Endothelial cell of umbilical vein (primary cell): ENCODE measurements at regions not wholly inside any gene's neighbourhood (a gene's known extent, or its start where the extent isn't known, plus 50 kb on each side); places are given as distances from the start of the nearest gene placed in this dataset.

ENCODE experiments used
- BruUV-seq: library from RNA; stranded (reverse); fragments of 400-500 nt; replicated peaks from 2 replicates; lab custom pipeline; 2021; lab: Mats Ljungman, UMichigan
- CTCF ChIA-PET: fragments of 300-600, 350-600 bp; sonication (Branson Sonifier 250); formaldehyde crosslinking; loops from one replicate; lab custom pipeline; 2021; ENCODE audit warnings: antibody characterized with exemption, inconsistent platforms; lab: Charles Lee
- POLR2A ChIA-PET: fragments of 300-600, 350-600 bp; sonication (Branson Sonifier 250); formaldehyde crosslinking; loops from one replicate; lab custom pipeline; 2021; ENCODE audit warnings: antibody characterized with exemption, inconsistent platforms; lab: Charles Lee
- DNase-seq: peaks from one replicate; pipeline ENCODE4 v3.0.0-alpha.2; 2011; ENCODE audit warnings: low read depth, low spot score
- FAIRE-seq: peaks from 2 replicates; lab custom pipeline; 2011; peaks lifted over from hg19 to GRCh38; lab: Jason Lieb, UNC
- H2AFZ ChIP-seq: 2 replicates; pipeline ENCODE4 v1.6.0; 2012; ENCODE audit warnings: low read depth, low read length, control low read depth, inconsistent platforms
- H3K27ac ChIP-seq: 2 replicates; pipeline ENCODE4 v1.5.1; 2011; ENCODE audit warnings: low read depth, mild to moderate bottlenecking, control low read depth, low read length, moderate library complexity; ENCODE audit not compliant: insufficient read depth
- H3K27me3 ChIP-seq, 2 experiments: 2 replicates each; pipeline versions ENCODE4 v1.6.0 to v1.6.1; 2011; ENCODE audit warnings: low read length in 2 of 2, mixed read lengths in 1 of 2; ENCODE audit not compliant: control insufficient read depth in 2 of 2, insufficient read depth in 2 of 2
- H3K36me3 ChIP-seq, 2 experiments: 2 replicates in 1 of 2; 3 replicates in 1 of 2; pipeline ENCODE4 v1.5.1; 2011; ENCODE audit warnings: low read length in 2 of 2, mild to moderate bottlenecking in 1 of 2, moderate library complexity in 1 of 2; ENCODE audit not compliant: control insufficient read depth in 2 of 2, insufficient read depth in 2 of 2; ENCODE audit errors: extremely low read depth in 1 of 2
- H3K4me1 ChIP-seq: 3 replicates; pipeline ENCODE4 v1.5.1; 2011; ENCODE audit warnings: mild to moderate bottlenecking, low read length; ENCODE audit not compliant: control insufficient read depth, insufficient read depth; ENCODE audit errors: extremely low read depth
- H3K4me2 ChIP-seq: 2 replicates; pipeline ENCODE4 v1.6.1; 2011; ENCODE audit warnings: low read length, control low read depth, mixed read lengths; ENCODE audit not compliant: insufficient read depth
- H3K4me3 ChIP-seq, 3 experiments: fragments of 200-600 bp in 1 of 3; sonication (generic), shearing (Covaris generic) in 1 of 3; replicated peaks in 1 of 3; 2 replicates each; pipeline ENCODE4 v1.5.1; 2011 to 2016; ENCODE audit warnings: control low read depth in 3 of 3, low read length in 3 of 3, mild to moderate bottlenecking in 2 of 3, inconsistent platforms in 1 of 3, low read depth in 1 of 3, moderate library complexity in 1 of 3; ENCODE audit not compliant: insufficient read depth in 1 of 3
- H3K79me2 ChIP-seq: 2 replicates; pipeline ENCODE4 v1.6.0; 2012; ENCODE audit warnings: low read length, inconsistent platforms; ENCODE audit not compliant: control insufficient read depth, insufficient read depth
- H3K9ac ChIP-seq: replicated peaks from 2 replicates; pipeline ENCODE3; 2011; ENCODE audit warnings: low read length, control low read depth; ENCODE audit not compliant: insufficient read depth; ENCODE audit errors: extremely low read depth
- H3K9me1 ChIP-seq: replicated peaks from 3 replicates; pipeline ENCODE4 v1.6.0; 2011; ENCODE audit warnings: mild to moderate bottlenecking, low read length; ENCODE audit not compliant: control insufficient read depth, insufficient read depth; ENCODE audit errors: extremely low read depth
- H3K9me3 ChIP-seq: replicated peaks from 2 replicates; pipeline ENCODE4 v1.5.1; 2012; ENCODE audit warnings: low read length, inconsistent platforms; ENCODE audit not compliant: control insufficient read depth, insufficient read depth
- H4K20me1 ChIP-seq: replicated peaks from 2 replicates; pipeline ENCODE3; 2011; ENCODE audit warnings: mild to moderate bottlenecking, low read length; ENCODE audit not compliant: control insufficient read depth, insufficient read depth; ENCODE audit errors: extremely low read depth
- EZH2 ChIP-seq: IDR thresholded peaks from 2 replicates; pipeline ENCODE4 v1.6.1; 2012; ENCODE audit warnings: borderline replicate concordance, low read depth, mild to moderate bottlenecking, moderate library complexity, low read length, inconsistent platforms; ENCODE audit not compliant: severe bottlenecking
- FOS ChIP-seq: IDR thresholded peaks from 2 replicates; pipeline ENCODE4 v1.6.1; 2011; ENCODE audit warnings: mild to moderate bottlenecking, low read length, moderate library complexity, borderline replicate concordance; ENCODE audit not compliant: insufficient read depth
- GATA2 ChIP-seq: IDR thresholded peaks from 2 replicates; pipeline ENCODE4 v1.7.0; 2011; ENCODE audit warnings: low read depth, mild to moderate bottlenecking, moderate library complexity, mixed read lengths, low read length; ENCODE audit not compliant: insufficient read length, insufficient read depth
- JUN ChIP-seq: IDR thresholded peaks from 2 replicates; pipeline ENCODE4 v1.6.1; 2011; ENCODE audit warnings: borderline replicate concordance, low read depth; ENCODE audit not compliant: insufficient read length, insufficient read depth
- MAX ChIP-seq: IDR thresholded peaks from 2 replicates; pipeline ENCODE4 v1.6.1; 2011; ENCODE audit not compliant: insufficient read depth, insufficient read length
- MYC ChIP-seq: IDR thresholded peaks from one replicate; pipeline ENCODE4 v1.6.1; 2011; ENCODE audit warnings: mild to moderate bottlenecking, low read depth, low read length
- POLR2A ChIP-seq: IDR thresholded peaks from 2 replicates; pipeline ENCODE4 v1.6.1; 2012; ENCODE audit warnings: low read depth, mild to moderate bottlenecking, control low read depth, low read length
- POLR2AphosphoS5 ChIP-seq: IDR thresholded peaks from 2 replicates; pipeline ENCODE4 v1.6.1; 2012; ENCODE audit warnings: low read depth, mild to moderate bottlenecking, control low read depth, low read length, moderate library complexity; ENCODE audit not compliant: insufficient read depth
- dilution Hi-C: fragments of 300-500 bp; cut with MboI; formaldehyde crosslinking; loops from one replicate; pipeline ENCODE4 v1.15.0; 2019; ENCODE audit warnings: low sequenced_read_pairs; ENCODE audit not compliant: extremely low pct_ligation_motif_present
- intact Hi-C: fragments of 100-400 bp; cut with micrococcal nuclease; formaldehyde crosslinking; loops from one replicate; pipeline ENCODE4 v1.10.0; 2022
- TF ChIP-seq, protein P1 (sequence below), 2 donors: IDR thresholded peaks; 1 replicate in 1 of 2; 2 replicates in 1 of 2; pipeline ENCODE4 v1.5.1; 2011; ENCODE audit warnings: low read length in 2 of 2, mild to moderate bottlenecking in 2 of 2, moderate library complexity in 2 of 2, control low read depth in 1 of 2, inconsistent platforms in 1 of 2, low read depth in 1 of 2; ENCODE audit not compliant: insufficient read depth in 1 of 2; ENCODE audit errors: extremely low read depth in 1 of 2

- no peaks in the 10 kb centered on the region for H3K79me2 ChIP-seq
- no peak overlapping the region for H3K9ac ChIP-seq
- FAIRE-seq (no peak), DNase-seq (no peak)
- no TSS peak for BruUV-seq
- H3K4me2 ChIP-seq, result no peak overlapping the region
- H3K9me3 ChIP-seq, result no peaks in the 10 kb centered on the region
- H4K20me1 ChIP-seq, result no peaks in the 10 kb centered on the region
- CTCF ChIA-PET, result no interaction called here
- no peak for TF ChIP-seq MYC
- TF ChIP-seq MAX, result no peak
- no peak for TF ChIP-seq POLR2A
- no peak for TF ChIP-seq JUN
- no peak for TF ChIP-seq GATA2
- TF ChIP-seq POLR2AphosphoS5, result no peak
- no peak for TF ChIP-seq FOS
- TF ChIP-seq, protein P1, sequence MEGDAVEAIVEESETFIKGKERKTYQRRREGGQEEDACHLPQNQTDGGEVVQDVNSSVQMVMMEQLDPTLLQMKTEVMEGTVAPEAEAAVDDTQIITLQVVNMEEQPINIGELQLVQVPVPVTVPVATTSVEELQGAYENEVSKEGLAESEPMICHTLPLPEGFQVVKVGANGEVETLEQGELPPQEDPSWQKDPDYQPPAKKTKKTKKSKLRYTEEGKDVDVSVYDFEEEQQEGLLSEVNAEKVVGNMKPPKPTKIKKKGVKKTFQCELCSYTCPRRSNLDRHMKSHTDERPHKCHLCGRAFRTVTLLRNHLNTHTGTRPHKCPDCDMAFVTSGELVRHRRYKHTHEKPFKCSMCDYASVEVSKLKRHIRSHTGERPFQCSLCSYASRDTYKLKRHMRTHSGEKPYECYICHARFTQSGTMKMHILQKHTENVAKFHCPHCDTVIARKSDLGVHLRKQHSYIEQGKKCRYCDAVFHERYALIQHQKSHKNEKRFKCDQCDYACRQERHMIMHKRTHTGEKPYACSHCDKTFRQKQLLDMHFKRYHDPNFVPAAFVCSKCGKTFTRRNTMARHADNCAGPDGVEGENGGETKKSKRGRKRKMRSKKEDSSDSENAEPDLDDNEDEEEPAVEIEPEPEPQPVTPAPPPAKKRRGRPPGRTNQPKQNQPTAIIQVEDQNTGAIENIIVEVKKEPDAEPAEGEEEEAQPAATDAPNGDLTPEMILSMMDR (IDR thresholded peaks at IDR 0.05; ENCODE audit: extremely low read depth in 1 of 2, insufficient read depth in 1 of 2, low read depth in 1 of 2, low read length in 2 of 2), result no peak
- no peak for TF ChIP-seq EZH2
- H3K27me3 ChIP-seq, result no peaks in the 10 kb centered on the region
- H3K9me1 ChIP-seq, result no peaks in the 10 kb centered on the region
- dilution Hi-C loops (no loop called here), intact Hi-C loops (no loop called here)
- no peak overlapping the region for H3K27ac ChIP-seq
- H2AFZ ChIP-seq, result no peak overlapping the region
- POLR2A ChIA-PET, result no interaction called here
- H3K4me3 ChIP-seq, result no peak overlapping the region
- no peaks in the 10 kb centered on the region for H3K36me3 ChIP-seq
- H3K4me1 ChIP-seq, result no peaks in the 10 kb centered on the region
Measured at GRCh38 chr11:116115801-116116200, 611.6 kb upstream of the CADM1 start.
